Spleen (tissue), 11 donors: ENCODE measurements at regions not wholly inside any gene's neighbourhood (a gene's known extent, or its start where the extent isn't known, plus 50 kb on each side); places are given as distances from the start of the nearest gene placed in this dataset.

ENCODE experiments used
- DNase-seq: peaks from one replicate; pipeline ENCODE4 v3.0.0-alpha.2; 2020
- H3K27ac ChIP-seq, 8 donors: fragments of 200-600 bp; sonication (generic) in 7 of 8; 1 replicate in 4 of 8; 2 replicates in 4 of 8; pipeline versions ENCODE4 v1.5.0 to v1.8.0; 2016 to 2021; ENCODE audit warnings: inconsistent platforms in 4 of 8, mild to moderate bottlenecking in 4 of 8, moderate library complexity in 1 of 8
- H3K27me3 ChIP-seq, 7 donors: fragments of 200-600 bp; sonication (generic) in 6 of 7; replicated peaks in 1 of 7; 1 replicate in 4 of 7; 2 replicates in 3 of 7; pipeline versions ENCODE4 v1.5.0 to v1.8.0; 2016 to 2021; ENCODE audit warnings: inconsistent platforms in 3 of 7, mild to moderate bottlenecking in 1 of 7
- H3K36me3 ChIP-seq, 6 donors: fragments of 200-600 bp; sonication (generic) in 5 of 6; 1 replicate in 4 of 6; 2 replicates in 2 of 6; pipeline versions ENCODE4 v1.5.0 to v1.8.0; 2016 to 2021; ENCODE audit warnings: inconsistent platforms in 2 of 6
- H3K4me1 ChIP-seq, 6 donors: fragments of 200-600 bp; sonication (generic) in 5 of 6; 1 replicate in 3 of 6; 2 replicates in 3 of 6; pipeline versions ENCODE4 v1.5.0 to v1.8.0; 2016 to 2021; ENCODE audit warnings: inconsistent platforms in 3 of 6
- H3K4me3 ChIP-seq, 8 donors: fragments of 200-600 bp; sonication (generic) in 7 of 8; 1 replicate in 4 of 8; 2 replicates in 4 of 8; pipeline versions ENCODE4 v1.5.0 to v1.8.0; 2016 to 2021; ENCODE audit warnings: inconsistent platforms in 4 of 8, mild to moderate bottlenecking in 4 of 8, moderate library complexity in 2 of 8
- H3K9me3 ChIP-seq, 8 donors: fragments of 200-600 bp; sonication (generic) in 7 of 8; 1 replicate in 4 of 8; 2 replicates in 4 of 8; pipeline versions ENCODE4 v1.5.0 to v1.8.0; 2016 to 2021; ENCODE audit warnings: inconsistent platforms in 4 of 8
- POLR2A ChIP-seq, 3 donors: fragments of 450-650 bp; IDR thresholded peaks; one replicate each; pipeline ENCODE4 v1.5.1; 2017; ENCODE audit warnings: antibody characterized with exemption in 3 of 3, mild to moderate bottlenecking in 1 of 3
- POLR2AphosphoS5 ChIP-seq, 3 donors: sonication (generic); formaldehyde crosslinking; IDR thresholded peaks; one replicate each; pipeline ENCODE4 v1.5.1; 2017; ENCODE audit warnings: antibody characterized with exemption in 3 of 3
- WGBS, 5 donors: extraction: QIAGEN DNeasy Blood & Tissue Kit in 3 of 5; methylation state at CpG; one replicate each; pipeline versions ENCODE4 v1.1.5 to v1.1.7; 2013 to 2018; 5-methylcytosine and 5-hydroxymethylcytosine counted together
- intact Hi-C: fragments of 100-400 bp; cut with DNase I; formaldehyde crosslinking; loops from one replicate; pipeline ENCODE4 v1.15.0; 2023; ENCODE audit warnings: low total_unique reads
- TF ChIP-seq, protein P1 (sequence below), 11 experiments: fragments of 200-600 bp in 7 of 11; fragments of 450-650 bp in 4 of 11; sonication (generic) in 4 of 11; IDR thresholded peaks in 8 of 11; conservative IDR thresholded peaks in 3 of 11; 1 replicate in 7 of 11; 2 replicates in 4 of 11; pipeline versions ENCODE4 v1.4.0 to v1.8.0; 2016 to 2021; ENCODE audit warnings: antibody characterized with exemption in 11 of 11, inconsistent platforms in 4 of 11, mild to moderate bottlenecking in 1 of 11
- donor health status: healthy with polysubstance abuse.
- donor health status: DM: no; HTN: no; CAD: no; lungs with moderate emphysema.
- donor health status: DM: no; HTN: no; CAD: no.
- donor health status: Bipolar disorder and iron deficiency.
- donor health status: healthy.
- donor health status: DM: no; HTN: no; CAD: no.
- donor health status: DM: yes; HTN: yes; CAD: no.

DNA sequence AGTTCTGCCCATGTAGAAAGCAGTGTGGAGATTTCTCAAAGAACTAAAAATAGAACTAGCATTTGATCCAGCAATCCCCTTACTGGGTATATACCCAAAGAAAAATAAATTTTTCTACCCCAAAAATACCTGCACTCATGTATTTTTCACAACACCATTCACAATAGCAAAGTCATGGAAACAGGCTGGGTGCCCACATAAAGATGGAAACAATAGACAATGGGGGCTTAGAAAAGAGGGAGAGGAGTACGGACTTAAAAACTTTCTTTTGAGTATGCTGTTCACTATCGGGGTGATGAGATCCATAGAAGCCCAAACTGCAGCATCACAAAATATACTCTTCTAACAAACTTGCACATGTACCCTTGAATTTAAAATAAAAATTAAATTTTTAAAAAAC lies 345.1 kb upstream of the CCDC54 start:
- H3K27ac ChIP-seq = no peak overlapping the region
- no peaks in the 10 kb centered on the region for H3K4me1 ChIP-seq
- intact Hi-C loops = no loop called here
- no peaks in the 10 kb centered on the region for H3K27me3 ChIP-seq
- H3K36me3 ChIP-seq = no peaks in the 10 kb centered on the region
- peaks cover 0 to 15% (median 4%) of the 10 kb centered on the region in 8 donors for H3K9me3 ChIP-seq
- WGBS, 5 donors = 91 to 97% (median 94%) methylated on average over 2 of the region's 2 CpGs
- no peak for DNase-seq
- no peak overlapping the region for H3K4me3 ChIP-seq
- TF ChIP-seq, protein P1, sequence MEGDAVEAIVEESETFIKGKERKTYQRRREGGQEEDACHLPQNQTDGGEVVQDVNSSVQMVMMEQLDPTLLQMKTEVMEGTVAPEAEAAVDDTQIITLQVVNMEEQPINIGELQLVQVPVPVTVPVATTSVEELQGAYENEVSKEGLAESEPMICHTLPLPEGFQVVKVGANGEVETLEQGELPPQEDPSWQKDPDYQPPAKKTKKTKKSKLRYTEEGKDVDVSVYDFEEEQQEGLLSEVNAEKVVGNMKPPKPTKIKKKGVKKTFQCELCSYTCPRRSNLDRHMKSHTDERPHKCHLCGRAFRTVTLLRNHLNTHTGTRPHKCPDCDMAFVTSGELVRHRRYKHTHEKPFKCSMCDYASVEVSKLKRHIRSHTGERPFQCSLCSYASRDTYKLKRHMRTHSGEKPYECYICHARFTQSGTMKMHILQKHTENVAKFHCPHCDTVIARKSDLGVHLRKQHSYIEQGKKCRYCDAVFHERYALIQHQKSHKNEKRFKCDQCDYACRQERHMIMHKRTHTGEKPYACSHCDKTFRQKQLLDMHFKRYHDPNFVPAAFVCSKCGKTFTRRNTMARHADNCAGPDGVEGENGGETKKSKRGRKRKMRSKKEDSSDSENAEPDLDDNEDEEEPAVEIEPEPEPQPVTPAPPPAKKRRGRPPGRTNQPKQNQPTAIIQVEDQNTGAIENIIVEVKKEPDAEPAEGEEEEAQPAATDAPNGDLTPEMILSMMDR (IDR thresholded peaks at IDR 0.05 in 8 of 11, conservative IDR thresholded peaks at IDR 0.05 in 3 of 11) = no peak
- no peak for TF ChIP-seq POLR2A (IDR thresholded peaks at IDR 0.05)
- TF ChIP-seq POLR2AphosphoS5 (IDR thresholded peaks at IDR 0.05) = no peak

DNA sequence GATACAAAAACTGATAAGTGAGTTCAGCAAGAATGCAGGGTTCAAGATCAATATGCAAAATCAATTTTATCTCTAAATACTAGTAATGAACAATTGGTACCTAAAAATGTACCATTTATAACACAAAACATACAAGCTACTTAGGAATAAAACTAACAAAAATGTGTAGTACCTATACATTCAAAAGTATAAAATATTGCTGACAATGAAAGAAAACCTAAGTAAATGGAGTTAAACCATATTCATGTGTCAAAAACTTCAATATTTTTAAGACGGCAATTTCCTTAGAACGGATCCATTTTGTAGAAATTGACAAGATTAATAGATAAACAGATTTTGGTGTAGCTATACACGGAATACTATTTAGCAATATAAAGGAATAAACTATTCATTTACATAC lies 343.1 kb upstream of the CCDC54 start:
- Histone ChIP-seq H3K27ac (no peak overlapping the region), H3K36me3 (no peaks in the 10 kb centered on the region), H3K4me1 (no peaks in the 10 kb centered on the region), H3K9me3 (peaks cover 0 to 28% (median 11%) of the 10 kb centered on the region in 8 donors), H3K4me3 (no peak overlapping the region), H3K27me3 (no peaks in the 10 kb centered on the region)
- DNase-seq = no peak
- intact Hi-C loops = no loop called here
- TF ChIP-seq POLR2A (IDR thresholded peaks at IDR 0.05) (no peak), POLR2AphosphoS5 (IDR thresholded peaks at IDR 0.05) (no peak)
- TF ChIP-seq, protein P1 (IDR thresholded peaks at IDR 0.05 in 8 of 11, conservative IDR thresholded peaks at IDR 0.05 in 3 of 11) = no peak
- 72 to 91% (median 83%) methylated on average over 3 of the region's 3 CpGs for WGBS, 5 donors

DNA sequence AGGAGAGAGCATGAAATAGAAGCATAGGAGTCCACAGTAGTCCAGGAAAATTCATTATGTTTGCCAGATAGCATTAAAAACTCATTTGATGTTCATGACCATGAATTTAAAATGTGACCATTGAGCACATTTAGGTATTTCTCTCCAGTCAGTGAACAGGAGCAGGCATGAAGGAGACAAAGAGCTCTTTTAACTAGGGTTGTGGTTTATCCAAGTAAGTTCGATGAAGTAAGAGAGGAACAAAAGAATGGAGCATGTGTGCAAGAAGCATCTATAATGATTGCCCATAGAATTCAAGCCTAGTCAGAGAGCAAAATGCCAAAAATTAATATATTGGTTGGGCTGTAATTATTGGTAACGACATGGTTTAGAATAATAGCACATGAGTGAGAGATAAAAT lies 342.1 kb upstream of the CCDC54 start:
- WGBS, 5 donors = 83 to 96% (median 85%) methylated on average over 2 of the region's 2 CpGs
- H3K4me3 ChIP-seq = no peak overlapping the region
- DNase-seq = no peak
- no peaks in the 10 kb centered on the region for H3K36me3 ChIP-seq
- no peaks in the 10 kb centered on the region for H3K27me3 ChIP-seq
- TF ChIP-seq, protein P1 (IDR thresholded peaks at IDR 0.05 in 8 of 11, conservative IDR thresholded peaks at IDR 0.05 in 3 of 11) = no peak
- TF ChIP-seq POLR2AphosphoS5 (IDR thresholded peaks at IDR 0.05) (no peak), POLR2A (IDR thresholded peaks at IDR 0.05) (no peak)
- H3K4me1 ChIP-seq = no peaks in the 10 kb centered on the region
- H3K9me3 ChIP-seq = peaks cover 0 to 29% (median 11%) of the 10 kb centered on the region in 8 donors
- no peak overlapping the region for H3K27ac ChIP-seq
- intact Hi-C loops = no loop called here

DNA sequence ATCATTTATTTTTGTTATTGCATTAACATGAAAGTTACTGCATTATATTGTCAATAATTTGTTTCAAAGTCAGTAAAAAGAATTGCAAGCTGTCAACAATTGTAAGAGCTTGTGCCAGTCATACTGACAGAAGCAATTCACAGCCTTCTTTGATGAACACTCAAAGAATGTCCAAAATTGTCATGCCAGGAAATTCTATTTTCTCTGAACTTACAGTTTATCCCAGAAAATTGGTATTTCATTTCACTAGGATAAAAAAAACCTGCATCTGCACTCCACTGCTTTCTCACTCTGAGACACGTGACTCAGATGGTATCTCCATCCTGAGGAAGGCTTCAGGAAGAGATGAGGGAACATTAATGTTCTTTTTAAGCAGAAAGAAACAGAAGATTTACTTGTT lies 332.6 kb upstream of the CCDC54 start:
- no peak for TF ChIP-seq POLR2AphosphoS5 (IDR thresholded peaks at IDR 0.05)
- TF ChIP-seq, protein P1 (IDR thresholded peaks at IDR 0.05 in 8 of 11, conservative IDR thresholded peaks at IDR 0.05 in 3 of 11) = no peak
- TF ChIP-seq POLR2A (IDR thresholded peaks at IDR 0.05) = no peak
- Histone ChIP-seq H3K27ac (no peak overlapping the region), H3K4me1 (no peaks in the 10 kb centered on the region), H3K36me3 (no peaks in the 10 kb centered on the region), H3K27me3 (no peaks in the 10 kb centered on the region), H3K9me3 (peaks cover 0 to 16% (median 8%) of the 10 kb centered on the region in 8 donors), H3K4me3 (no peak overlapping the region)
- intact Hi-C loops = no loop called here
- no peak for DNase-seq
- WGBS, 5 donors = 11 to 29% (median 19%) methylated on average over 1 of the region's 1 CpG
